ENCODE measurements at regions not wholly inside any gene's neighbourhood (a gene's known extent, or its start where the extent isn't known, plus 50 kb on each side); places are given as distances from the start of the nearest gene placed in this dataset.

DNA sequence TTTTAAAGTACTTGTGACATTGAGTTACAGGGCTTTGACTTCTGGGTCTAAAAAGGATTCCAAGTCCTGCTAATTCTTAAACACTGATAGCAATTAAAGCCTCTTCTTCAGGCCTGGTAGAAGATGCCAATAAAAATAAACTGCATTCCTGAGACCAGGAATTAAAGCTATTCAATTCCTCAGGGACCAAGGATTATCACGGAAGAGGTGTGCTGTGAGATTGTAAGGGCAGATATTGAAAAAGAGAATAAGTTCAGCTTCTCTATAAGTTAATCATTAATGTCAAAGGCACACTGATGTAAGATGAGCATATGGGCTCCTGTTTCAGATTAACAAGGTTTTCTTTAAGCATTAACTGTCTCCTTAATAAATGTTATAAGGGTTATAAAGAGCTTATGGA, 611.3 kb downstream of the SI start:
- TF ChIP-seq, protein P1, sequence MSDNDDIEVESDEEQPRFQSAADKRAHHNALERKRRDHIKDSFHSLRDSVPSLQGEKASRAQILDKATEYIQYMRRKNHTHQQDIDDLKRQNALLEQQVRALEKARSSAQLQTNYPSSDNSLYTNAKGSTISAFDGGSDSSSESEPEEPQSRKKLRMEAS (IDR thresholded peaks at IDR 0.05) = no peak
- TF ChIP-seq TEAD4 (IDR thresholded peaks at IDR 0.05) = no peak
- no peak for TF ChIP-seq TAF1 (IDR thresholded peaks at IDR 0.05; ENCODE audit: low read depth)
- TF ChIP-seq USF1 (IDR thresholded peaks at IDR 0.05) = no peak
- TF ChIP-seq ZBTB7A (IDR thresholded peaks at IDR 0.05; ENCODE audit: low read depth) = no peak
- TF ChIP-seq CEBPB (IDR thresholded peaks at IDR 0.05) = no peak
- TF ChIP-seq CREB1 (IDR thresholded peaks at IDR 0.05; ENCODE audit: low read depth) = no peak
- TF ChIP-seq NFIC (IDR thresholded peaks at IDR 0.05) = no peak
- no peak for TF ChIP-seq RAD21 (IDR thresholded peaks at IDR 0.05; ENCODE audit: low read depth)
- no peak for TF ChIP-seq YY1 (IDR thresholded peaks at IDR 0.05; ENCODE audit: low read depth)
- no peak for TF ChIP-seq EP300 (IDR thresholded peaks at IDR 0.05; ENCODE audit: borderline replicate concordance)
- TF ChIP-seq EGR1 (IDR thresholded peaks at IDR 0.05) = no peak
- TF ChIP-seq, protein P2, sequence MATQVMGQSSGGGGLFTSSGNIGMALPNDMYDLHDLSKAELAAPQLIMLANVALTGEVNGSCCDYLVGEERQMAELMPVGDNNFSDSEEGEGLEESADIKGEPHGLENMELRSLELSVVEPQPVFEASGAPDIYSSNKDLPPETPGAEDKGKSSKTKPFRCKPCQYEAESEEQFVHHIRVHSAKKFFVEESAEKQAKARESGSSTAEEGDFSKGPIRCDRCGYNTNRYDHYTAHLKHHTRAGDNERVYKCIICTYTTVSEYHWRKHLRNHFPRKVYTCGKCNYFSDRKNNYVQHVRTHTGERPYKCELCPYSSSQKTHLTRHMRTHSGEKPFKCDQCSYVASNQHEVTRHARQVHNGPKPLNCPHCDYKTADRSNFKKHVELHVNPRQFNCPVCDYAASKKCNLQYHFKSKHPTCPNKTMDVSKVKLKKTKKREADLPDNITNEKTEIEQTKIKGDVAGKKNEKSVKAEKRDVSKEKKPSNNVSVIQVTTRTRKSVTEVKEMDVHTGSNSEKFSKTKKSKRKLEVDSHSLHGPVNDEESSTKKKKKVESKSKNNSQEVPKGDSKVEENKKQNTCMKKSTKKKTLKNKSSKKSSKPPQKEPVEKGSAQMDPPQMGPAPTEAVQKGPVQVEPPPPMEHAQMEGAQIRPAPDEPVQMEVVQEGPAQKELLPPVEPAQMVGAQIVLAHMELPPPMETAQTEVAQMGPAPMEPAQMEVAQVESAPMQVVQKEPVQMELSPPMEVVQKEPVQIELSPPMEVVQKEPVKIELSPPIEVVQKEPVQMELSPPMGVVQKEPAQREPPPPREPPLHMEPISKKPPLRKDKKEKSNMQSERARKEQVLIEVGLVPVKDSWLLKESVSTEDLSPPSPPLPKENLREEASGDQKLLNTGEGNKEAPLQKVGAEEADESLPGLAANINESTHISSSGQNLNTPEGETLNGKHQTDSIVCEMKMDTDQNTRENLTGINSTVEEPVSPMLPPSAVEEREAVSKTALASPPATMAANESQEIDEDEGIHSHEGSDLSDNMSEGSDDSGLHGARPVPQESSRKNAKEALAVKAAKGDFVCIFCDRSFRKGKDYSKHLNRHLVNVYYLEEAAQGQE (IDR thresholded peaks at IDR 0.05; ENCODE audit: low read depth) = no peak
- no peak for TF ChIP-seq TCF12 (IDR thresholded peaks at IDR 0.05; ENCODE audit: low read depth)
- TF ChIP-seq FOXM1 (IDR thresholded peaks at IDR 0.05; ENCODE audit: borderline replicate concordance, low read depth) = no peak

GRCh38 chr3:164465172-164465571, 613.1 kb downstream of the SI start:
- TF ChIP-seq EGR1 (IDR thresholded peaks at IDR 0.05) = no peak
- TF ChIP-seq USF1 (IDR thresholded peaks at IDR 0.05) = no peak
- TF ChIP-seq CEBPB (IDR thresholded peaks at IDR 0.05) = no peak
- no peak for TF ChIP-seq ZBTB7A (IDR thresholded peaks at IDR 0.05; ENCODE audit: low read depth)
- TF ChIP-seq, protein P2 (IDR thresholded peaks at IDR 0.05; ENCODE audit: low read depth) = no peak
- no peak for TF ChIP-seq NFIC (IDR thresholded peaks at IDR 0.05)
- TF ChIP-seq EP300 (IDR thresholded peaks at IDR 0.05; ENCODE audit: borderline replicate concordance) = no peak
- TF ChIP-seq TCF12 (IDR thresholded peaks at IDR 0.05; ENCODE audit: low read depth) = no peak
- TF ChIP-seq, protein P1 (IDR thresholded peaks at IDR 0.05) = no peak
- TF ChIP-seq TAF1 (IDR thresholded peaks at IDR 0.05; ENCODE audit: low read depth) = no peak
- no peak for TF ChIP-seq CREB1 (IDR thresholded peaks at IDR 0.05; ENCODE audit: low read depth)
- no peak for TF ChIP-seq FOXM1 (IDR thresholded peaks at IDR 0.05; ENCODE audit: borderline replicate concordance, low read depth)
- TF ChIP-seq RAD21 (IDR thresholded peaks at IDR 0.05; ENCODE audit: low read depth) = no peak
- no peak for TF ChIP-seq TEAD4 (IDR thresholded peaks at IDR 0.05)
- no peak for TF ChIP-seq YY1 (IDR thresholded peaks at IDR 0.05; ENCODE audit: low read depth)

- TF ChIP-seq, protein P1 (IDR thresholded peaks at IDR 0.05) = no peak
- TF ChIP-seq, protein P2 (IDR thresholded peaks at IDR 0.05; ENCODE audit: low read depth) = no peak
- TF ChIP-seq EGR1 (IDR thresholded peaks at IDR 0.05) (no peak), TAF1 (IDR thresholded peaks at IDR 0.05; ENCODE audit: low read depth) (no peak), TEAD4 (IDR thresholded peaks at IDR 0.05) (no peak), EP300 (IDR thresholded peaks at IDR 0.05; ENCODE audit: borderline replicate concordance) (no peak), YY1 (IDR thresholded peaks at IDR 0.05; ENCODE audit: low read depth) (no peak), CREB1 (IDR thresholded peaks at IDR 0.05; ENCODE audit: low read depth) (no peak), TCF12 (IDR thresholded peaks at IDR 0.05; ENCODE audit: low read depth) (no peak), FOXM1 (IDR thresholded peaks at IDR 0.05; ENCODE audit: borderline replicate concordance, low read depth) (no peak), ZBTB7A (IDR thresholded peaks at IDR 0.05; ENCODE audit: low read depth) (no peak), USF1 (IDR thresholded peaks at IDR 0.05) (no peak), NFIC (IDR thresholded peaks at IDR 0.05) (no peak), CEBPB (IDR thresholded peaks at IDR 0.05) (no peak), RAD21 (IDR thresholded peaks at IDR 0.05; ENCODE audit: low read depth) (no peak)
These were observed 617.4 kb downstream of the SI start for GRCh38 chr3:164460851-164461250.
